GM21447 (cell line): ENCODE measurements at regions not wholly inside any gene's neighbourhood (a gene's known extent, or its start where the extent isn't known, plus 50 kb on each side); places are given as distances from the start of the nearest gene placed in this dataset.
A peak's percentile ranks its signal among the peaks of the same experiment; 100 is the strongest.

Experiments used
- ATAC-seq: cut with Tn5 transposase; IDR thresholded peaks from one replicate; pipeline ENCODE4 v1.9.1; 2021; ENCODE audit not compliant: unreplicated experiment

GRCh38 chr6:166754218-166755030 is 127.4 kb upstream of the RPS6KA2 start:
- no peak for ATAC-seq

GRCh38 chr6:166752928-166753721 is 126.1 kb upstream of the RPS6KA2 start:
- no peak for ATAC-seq

- peak; percentile 93 for ATAC-seq
Measured at GRCh38 chr6:166752097-166752496, 125.0 kb upstream of the RPS6KA2 start.

- peak; percentile 75 for ATAC-seq
Measured at GRCh38 chr6:166751051-166751595, 124.1 kb upstream of the RPS6KA2 start.

GRCh38 chr6:166750108-166750793 is 123.2 kb upstream of the RPS6KA2 start:
- ATAC-seq = no peak

- no peak for ATAC-seq
Measured at GRCh38 chr6:166749666-166750065, 122.6 kb upstream of the RPS6KA2 start.

- ATAC-seq = no peak
Measured at GRCh38 chr6:166747644-166748595, 120.9 kb upstream of the RPS6KA2 start.

GRCh38 chr6:166745801-166746668 is 119.0 kb upstream of the RPS6KA2 start:
- ATAC-seq = no peak

- ATAC-seq = no peak
Measured at GRCh38 chr6:166744223-166745134, 117.4 kb upstream of the RPS6KA2 start.

- ATAC-seq = no peak
Measured at GRCh38 chr6:166743406-166744222, 116.6 kb upstream of the RPS6KA2 start.

GRCh38 chr6:166742981-166743380 is 115.9 kb upstream of the RPS6KA2 start:
- ATAC-seq = no peak

GRCh38 chr6:166739976-166740318 is 112.9 kb upstream of the RPS6KA2 start:
- ATAC-seq = no peak

- ATAC-seq = no peak
Measured at GRCh38 chr6:166739117-166739975, 112.3 kb upstream of the RPS6KA2 start.

GRCh38 chr6:166738386-166739116 is 111.5 kb upstream of the RPS6KA2 start:
- ATAC-seq = no peak

- no peak for ATAC-seq
Measured at GRCh38 chr6:166737261-166737660, 110.2 kb upstream of the RPS6KA2 start.

- ATAC-seq = no peak
Measured at GRCh38 chr6:166736634-166737033, 109.6 kb upstream of the RPS6KA2 start.
